ENCODE measurements at regions not wholly inside any gene's neighbourhood (a gene's known extent, or its start where the extent isn't known, plus 50 kb on each side); places are given as distances from the start of the nearest gene placed in this dataset.

DNA sequence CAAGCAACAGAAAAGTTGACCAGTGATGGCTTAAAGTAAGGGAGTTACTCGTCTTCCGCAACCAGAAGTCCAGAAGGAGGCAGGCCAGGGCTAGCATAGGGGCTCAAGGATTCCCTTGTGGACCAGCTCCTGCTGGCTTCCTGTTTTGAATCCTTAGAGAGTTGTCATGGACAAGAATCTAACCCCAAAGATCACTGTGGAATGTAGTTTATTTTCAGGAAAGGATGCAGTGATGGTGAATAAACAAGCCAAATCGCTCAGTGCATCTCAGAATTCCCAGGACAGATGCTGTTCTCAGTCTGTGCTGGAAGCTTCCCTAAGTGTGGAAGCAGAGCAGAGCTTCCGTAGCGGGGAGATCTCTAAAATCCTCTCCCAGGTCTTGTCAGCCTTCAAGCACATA is 311.3 kb downstream of the C12orf75 start:
- TF ChIP-seq, protein P1, sequence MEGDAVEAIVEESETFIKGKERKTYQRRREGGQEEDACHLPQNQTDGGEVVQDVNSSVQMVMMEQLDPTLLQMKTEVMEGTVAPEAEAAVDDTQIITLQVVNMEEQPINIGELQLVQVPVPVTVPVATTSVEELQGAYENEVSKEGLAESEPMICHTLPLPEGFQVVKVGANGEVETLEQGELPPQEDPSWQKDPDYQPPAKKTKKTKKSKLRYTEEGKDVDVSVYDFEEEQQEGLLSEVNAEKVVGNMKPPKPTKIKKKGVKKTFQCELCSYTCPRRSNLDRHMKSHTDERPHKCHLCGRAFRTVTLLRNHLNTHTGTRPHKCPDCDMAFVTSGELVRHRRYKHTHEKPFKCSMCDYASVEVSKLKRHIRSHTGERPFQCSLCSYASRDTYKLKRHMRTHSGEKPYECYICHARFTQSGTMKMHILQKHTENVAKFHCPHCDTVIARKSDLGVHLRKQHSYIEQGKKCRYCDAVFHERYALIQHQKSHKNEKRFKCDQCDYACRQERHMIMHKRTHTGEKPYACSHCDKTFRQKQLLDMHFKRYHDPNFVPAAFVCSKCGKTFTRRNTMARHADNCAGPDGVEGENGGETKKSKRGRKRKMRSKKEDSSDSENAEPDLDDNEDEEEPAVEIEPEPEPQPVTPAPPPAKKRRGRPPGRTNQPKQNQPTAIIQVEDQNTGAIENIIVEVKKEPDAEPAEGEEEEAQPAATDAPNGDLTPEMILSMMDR (IDR thresholded peaks at IDR 0.05): no peak
- no peak for TF ChIP-seq POLR2A (IDR thresholded peaks at IDR 0.05)

Data from uterus (tissue), 2 donors.